ENCODE measurements at regions not wholly inside any gene's neighbourhood (a gene's known extent, or its start where the extent isn't known, plus 50 kb on each side); places are given as distances from the start of the nearest gene placed in this dataset.
A peak's percentile ranks its signal among the peaks of the same experiment; 100 is the strongest.

GRCh38 chr4:166198041-166198440 is 325.0 kb downstream of the TLL1 start:
- 19% methylated on average over 6 of the region's 6 CpGs for WGBS (ENCODE audit: low lambda C conversion rate)
- TF ChIP-seq ZNF496 (CRISPR knock-in tag; IDR thresholded peaks at IDR 0.05; ENCODE audit: insufficient replicate concordance) (no peak), DPF2 (CRISPR knock-in tag; IDR thresholded peaks at IDR 0.05; ENCODE audit: borderline replicate concordance, low read depth) (no peak), PHF21A (CRISPR knock-in tag; IDR thresholded peaks at IDR 0.05) (no peak), RBM22 (optimal IDR thresholded peaks at IDR 0.05; ENCODE audit: low read length) (no peak)
- no TSS peak for BruUV-seq (replicated peaks)
- ChIA-PET CTCF (ENCODE audit: low intra/inter-chr PET ratio, low total read pairs) (no interaction called here), POLR2A (no interaction called here)
- H3K79me2 ChIP-seq (ENCODE audit: insufficient read depth, low read length) = no peaks in the 10 kb centered on the region
- DNase-seq (ENCODE audit: low spot score) (no peak), FAIRE-seq (no peak), ATAC-seq (no peak)
- H3K4me2 ChIP-seq (ENCODE audit: low read depth, low read length) = no peak overlapping the region
- no peaks in the 10 kb centered on the region for H3K36me3 ChIP-seq (replicated peaks in 1 of 2; ENCODE audit: control insufficient read depth in 1 of 2, insufficient read depth in 2 of 2, low read length in 2 of 2)
- no peaks in the 10 kb centered on the region; a peak in 1 of 5 replicates for H3K27me3 ChIP-seq (ENCODE audit: control insufficient read depth in 1 of 2, insufficient read depth in 2 of 2, low read length in 2 of 2)
- in situ Hi-C loops (cut with HindIII; ENCODE audit: extremely low pct_ligation_motif_present, low pct_unique_long_range_greater_than_20kb) (no loop called here), intact Hi-C loops (cut with micrococcal nuclease; ENCODE audit: unreplicated experiment) (no loop called here)
- H4K20me1 ChIP-seq (ENCODE audit: insufficient read depth, low read length) = no peaks in the 10 kb centered on the region
- H3K4me3 ChIP-seq (replicated peaks in 1 of 3; ENCODE audit: insufficient read depth in 1 of 3, low read depth in 2 of 3, low read length in 3 of 3) = no peak overlapping the region
- no peaks in the 10 kb centered on the region for H3K9me3 ChIP-seq (ENCODE audit: low read length)
- H3K4me1 ChIP-seq (ENCODE audit: insufficient read depth, low read length) = no peaks in the 10 kb centered on the region
- no peak overlapping the region for H3K9ac ChIP-seq (ENCODE audit: insufficient read depth, low read depth, low read length)
- no peak overlapping the region for H2AFZ ChIP-seq (ENCODE audit: low read length)
- H3K27ac ChIP-seq (ENCODE audit: extremely low read length, insufficient read depth, low read length) = no peak overlapping the region

DNA sequence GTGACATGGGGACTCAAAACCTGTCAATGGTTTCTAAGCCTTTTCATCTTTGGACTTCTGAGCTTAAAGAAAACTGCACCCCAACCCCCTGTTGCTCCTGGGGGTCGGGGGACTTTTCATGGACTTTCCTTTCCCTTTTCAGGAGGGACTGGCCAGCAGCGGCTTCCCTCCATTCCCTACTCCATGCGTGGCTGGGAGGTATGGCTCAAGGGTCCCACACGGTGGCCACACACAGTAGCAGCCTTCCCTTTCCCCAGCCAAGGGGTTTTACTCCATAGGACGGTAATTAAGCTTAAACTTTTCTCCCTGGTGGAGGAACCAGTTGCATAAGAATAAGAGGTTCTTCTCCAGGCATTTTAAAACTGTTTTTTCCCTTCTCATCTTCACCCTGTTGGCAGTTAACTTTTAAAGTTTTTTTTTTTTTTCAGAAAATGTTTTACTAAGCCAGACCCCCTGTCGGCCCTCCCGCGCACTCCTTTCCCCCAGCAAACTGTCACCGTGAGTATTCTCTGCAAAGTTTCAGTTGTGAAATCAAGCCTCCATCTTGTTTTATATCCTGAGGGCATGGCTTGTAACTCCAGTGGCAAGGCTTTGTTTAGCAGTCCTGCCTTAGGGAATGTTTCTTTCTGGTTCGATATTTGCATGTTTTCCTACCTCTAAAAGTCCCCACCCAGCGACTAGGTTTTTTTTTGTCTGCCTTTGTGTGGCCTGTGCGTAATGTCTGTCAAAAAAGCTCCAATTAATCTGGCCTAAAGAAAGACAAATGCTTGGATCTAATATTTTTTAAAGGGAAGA is 325.7 kb downstream of the TLL1 start:
- Histone ChIP-seq H2AFZ (ENCODE audit: low read length) (no peak overlapping the region), H3K4me2 (ENCODE audit: low read depth, low read length) (no peak overlapping the region), H3K4me1 (ENCODE audit: insufficient read depth, low read length) (no peaks in the 10 kb centered on the region), H3K36me3 (replicated peaks in 1 of 2; ENCODE audit: control insufficient read depth in 1 of 2, insufficient read depth in 2 of 2, low read length in 2 of 2) (no peaks in the 10 kb centered on the region), H3K4me3 (replicated peaks in 1 of 3; ENCODE audit: insufficient read depth in 1 of 3, low read depth in 2 of 3, low read length in 3 of 3) (no peak overlapping the region), H3K9ac (ENCODE audit: insufficient read depth, low read depth, low read length) (no peak overlapping the region), H3K27ac (ENCODE audit: extremely low read length, insufficient read depth, low read length) (no peak overlapping the region), H3K9me3 (ENCODE audit: low read length) (no peaks in the 10 kb centered on the region), H3K27me3 (ENCODE audit: control insufficient read depth in 1 of 2, insufficient read depth in 2 of 2, low read length in 2 of 2) (no peaks in the 10 kb centered on the region; a peak in 1 of 5 replicates), H3K79me2 (ENCODE audit: insufficient read depth, low read length) (no peaks in the 10 kb centered on the region), H4K20me1 (ENCODE audit: insufficient read depth, low read length) (no peaks in the 10 kb centered on the region)
- ChIA-PET POLR2A (no interaction called here), CTCF (ENCODE audit: low intra/inter-chr PET ratio, low total read pairs) (no interaction called here)
- in situ Hi-C loops (cut with HindIII; ENCODE audit: extremely low pct_ligation_motif_present, low pct_unique_long_range_greater_than_20kb) = no loop called here
- intact Hi-C loops (cut with micrococcal nuclease; ENCODE audit: unreplicated experiment) = no loop called here
- peak; percentile 35; the same call in 1 of the 3 replicates for ATAC-seq
- no peak for FAIRE-seq
- 16% methylated on average over 11 of the region's 12 CpGs for WGBS (ENCODE audit: low lambda C conversion rate)
- no TSS peak for BruUV-seq (replicated peaks)
- DNase-seq (ENCODE audit: low spot score) = no peak
- TF ChIP-seq MED13 (CRISPR knock-in tag; IDR thresholded peaks at IDR 0.05) = no peak
- TF ChIP-seq ZNF777 (CRISPR knock-in tag; IDR thresholded peaks at IDR 0.05) = no peak
- no peak for TF ChIP-seq ETV6 (CRISPR knock-in tag; conservative IDR thresholded peaks at IDR 0.05)
- no peak for TF ChIP-seq ZNF7 (CRISPR knock-in tag; IDR thresholded peaks at IDR 0.05)
- TF ChIP-seq RFXAP (CRISPR knock-in tag; IDR thresholded peaks at IDR 0.05; ENCODE audit: borderline replicate concordance) = no peak
- no peak for TF ChIP-seq CBX2 (IDR thresholded peaks at IDR 0.05; ENCODE audit: low read depth, low read length)
- TF ChIP-seq CBX2 (CRISPR knock-in tag; IDR thresholded peaks at IDR 0.05; ENCODE audit: low read depth) = no peak
- TF ChIP-seq ZBTB26 (CRISPR knock-in tag; IDR thresholded peaks at IDR 0.05; ENCODE audit: borderline replicate concordance) = no peak
- TF ChIP-seq, protein P1, sequence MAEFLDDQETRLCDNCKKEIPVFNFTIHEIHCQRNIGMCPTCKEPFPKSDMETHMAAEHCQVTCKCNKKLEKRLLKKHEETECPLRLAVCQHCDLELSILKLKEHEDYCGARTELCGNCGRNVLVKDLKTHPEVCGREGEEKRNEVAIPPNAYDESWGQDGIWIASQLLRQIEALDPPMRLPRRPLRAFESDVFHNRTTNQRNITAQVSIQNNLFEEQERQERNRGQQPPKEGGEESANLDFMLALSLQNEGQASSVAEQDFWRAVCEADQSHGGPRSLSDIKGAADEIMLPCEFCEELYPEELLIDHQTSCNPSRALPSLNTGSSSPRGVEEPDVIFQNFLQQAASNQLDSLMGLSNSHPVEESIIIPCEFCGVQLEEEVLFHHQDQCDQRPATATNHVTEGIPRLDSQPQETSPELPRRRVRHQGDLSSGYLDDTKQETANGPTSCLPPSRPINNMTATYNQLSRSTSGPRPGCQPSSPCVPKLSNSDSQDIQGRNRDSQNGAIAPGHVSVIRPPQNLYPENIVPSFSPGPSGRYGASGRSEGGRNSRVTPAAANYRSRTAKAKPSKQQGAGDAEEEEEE (CRISPR knock-in tag; IDR thresholded peaks at IDR 0.05; ENCODE audit: borderline replicate concordance) = no peak
- TF ChIP-seq ZNF10 (CRISPR knock-in tag; IDR thresholded peaks at IDR 0.05; ENCODE audit: borderline replicate concordance, low read depth) = no peak
- TF ChIP-seq MAFK (conservative IDR thresholded peaks at IDR 0.05 in 1 of 2, IDR thresholded peaks at IDR 0.05 in 1 of 2; ENCODE audit: low read length in 2 of 2) = no peak
- TF ChIP-seq, protein P2, sequence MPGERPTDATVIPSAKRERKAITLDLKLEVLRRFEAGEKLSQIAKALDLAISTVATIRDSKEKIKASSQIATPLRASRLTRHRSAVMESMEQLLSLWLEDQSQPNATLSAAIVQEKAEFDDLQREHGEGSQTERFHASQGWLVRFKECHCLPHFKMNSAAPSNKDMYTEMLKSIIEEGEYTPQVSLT (CRISPR knock-in tag; IDR thresholded peaks at IDR 0.05; ENCODE audit: borderline replicate concordance, low read depth) = no peak
